T1000 (cell line): ENCODE measurements at regions not wholly inside any gene's neighbourhood (a gene's known extent, or its start where the extent isn't known, plus 50 kb on each side); places are given as distances from the start of the nearest gene placed in this dataset.

Experiments
- DNase-seq: peaks from one replicate; lab custom pipeline; 2025; ENCODE audit warnings: mixed read lengths; lab: John Stamatoyannopoulos, UW

GRCh38 chr12:123100882-123101281 is 50.0 kb downstream of the PITPNM2 start:
- no peak for DNase-seq

GRCh38 chr12:123100450-123100849 is 50.4 kb downstream of the PITPNM2 start:
- DNase-seq: no peak

- DNase-seq: no peak
Observed at GRCh38 chr12:123099560-123100192, 51.2 kb downstream of the PITPNM2 start.

GRCh38 chr12:123098780-123099179 is 52.1 kb downstream of the PITPNM2 start:
- no peak for DNase-seq

- no peak for DNase-seq
Observed at GRCh38 chr12:123097561-123098084, 53.3 kb downstream of the PITPNM2 start.

DNA sequence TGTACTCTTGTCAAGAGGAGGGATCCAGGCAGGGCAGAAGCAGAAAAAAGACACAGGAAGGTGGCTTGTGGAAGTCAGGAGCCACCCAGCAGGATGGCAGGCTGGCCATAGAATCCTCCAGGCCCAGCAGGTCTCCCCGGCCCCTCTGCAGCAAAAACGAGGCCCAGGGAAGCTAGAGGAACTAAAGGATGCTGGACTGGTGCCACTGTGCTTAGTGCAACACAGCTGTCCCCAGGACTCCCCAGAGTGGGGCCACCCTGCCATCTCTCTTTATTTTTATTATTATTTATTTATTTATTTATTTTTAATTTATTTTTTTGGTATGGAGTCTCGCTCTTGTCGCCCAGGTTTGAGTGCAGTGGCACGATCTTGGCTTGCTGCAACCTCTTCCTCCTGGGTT is 54.1 kb downstream of the PITPNM2 start:
- DNase-seq: no peak

- DNase-seq: no peak
Observed at GRCh38 chr12:123096182-123096581, 54.7 kb downstream of the PITPNM2 start.

- no peak for DNase-seq
Observed at GRCh38 chr12:123095078-123095881, 55.6 kb downstream of the PITPNM2 start.

GRCh38 chr12:123094349-123095077 is 56.4 kb downstream of the PITPNM2 start:
- peak; percentile 83 for DNase-seq

DNA sequence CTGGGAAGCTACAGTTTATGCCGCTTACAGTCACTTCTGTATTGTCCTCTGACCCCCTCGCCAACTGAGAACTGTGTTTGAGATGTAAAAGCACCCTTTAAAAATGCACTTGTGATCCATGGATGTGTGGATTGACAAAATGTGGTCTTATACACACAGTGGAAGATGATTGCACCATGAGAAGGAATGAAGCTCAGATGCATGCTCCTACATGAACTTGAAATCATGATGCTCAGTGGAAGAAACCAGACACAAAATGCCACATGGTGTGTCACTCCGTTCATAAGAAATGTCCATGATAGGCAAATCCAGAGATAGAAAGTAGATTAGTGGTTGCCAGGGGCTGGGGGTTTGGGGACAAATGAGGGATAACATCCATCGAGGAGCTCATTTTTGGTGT is 58.0 kb downstream of the PITPNM2 start:
- DNase-seq: no peak

DNA sequence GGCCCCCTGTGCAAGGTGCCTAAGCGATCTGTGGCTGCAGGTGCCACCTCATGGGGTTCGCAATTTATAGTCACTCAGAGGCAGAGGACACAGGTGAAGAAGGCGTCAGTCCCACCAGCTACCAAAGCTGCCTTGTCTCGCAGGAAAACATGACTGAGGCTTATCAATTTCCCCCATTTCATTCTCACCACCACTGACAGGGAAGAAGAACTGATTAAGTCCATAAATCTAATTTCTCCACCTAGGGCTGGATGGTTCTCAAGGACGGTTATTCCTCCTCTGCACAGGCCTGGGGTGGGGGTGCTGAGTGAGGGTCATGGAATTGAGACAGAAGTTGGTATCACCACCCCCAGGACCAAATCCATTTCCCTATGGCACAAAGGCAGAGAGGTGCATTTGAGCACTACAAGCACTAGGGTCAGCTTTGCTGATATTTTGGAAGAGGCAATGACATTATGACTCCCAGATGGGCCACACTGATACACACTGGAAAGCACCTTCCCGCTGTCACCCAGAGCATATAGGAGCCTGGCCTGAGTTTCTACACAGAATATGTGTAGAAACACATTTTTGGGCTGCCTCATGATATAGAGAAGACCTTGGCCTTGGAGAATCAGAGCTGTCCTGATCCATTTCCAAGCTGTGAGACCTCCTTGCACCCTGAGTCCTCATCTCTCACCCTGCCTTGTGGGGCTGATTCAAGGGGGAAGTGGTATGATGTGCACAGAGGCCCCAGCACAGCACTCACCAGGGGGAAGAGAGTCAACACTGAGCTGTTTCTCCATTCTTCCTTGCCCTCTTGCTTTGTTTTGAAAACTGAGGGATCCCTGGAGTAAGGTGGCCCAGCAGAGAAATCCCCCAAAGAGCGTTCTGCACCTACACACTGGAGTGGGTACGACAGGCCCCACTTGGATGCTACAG is 59.4 kb downstream of the PITPNM2 start:
- DNase-seq: no peak

DNA sequence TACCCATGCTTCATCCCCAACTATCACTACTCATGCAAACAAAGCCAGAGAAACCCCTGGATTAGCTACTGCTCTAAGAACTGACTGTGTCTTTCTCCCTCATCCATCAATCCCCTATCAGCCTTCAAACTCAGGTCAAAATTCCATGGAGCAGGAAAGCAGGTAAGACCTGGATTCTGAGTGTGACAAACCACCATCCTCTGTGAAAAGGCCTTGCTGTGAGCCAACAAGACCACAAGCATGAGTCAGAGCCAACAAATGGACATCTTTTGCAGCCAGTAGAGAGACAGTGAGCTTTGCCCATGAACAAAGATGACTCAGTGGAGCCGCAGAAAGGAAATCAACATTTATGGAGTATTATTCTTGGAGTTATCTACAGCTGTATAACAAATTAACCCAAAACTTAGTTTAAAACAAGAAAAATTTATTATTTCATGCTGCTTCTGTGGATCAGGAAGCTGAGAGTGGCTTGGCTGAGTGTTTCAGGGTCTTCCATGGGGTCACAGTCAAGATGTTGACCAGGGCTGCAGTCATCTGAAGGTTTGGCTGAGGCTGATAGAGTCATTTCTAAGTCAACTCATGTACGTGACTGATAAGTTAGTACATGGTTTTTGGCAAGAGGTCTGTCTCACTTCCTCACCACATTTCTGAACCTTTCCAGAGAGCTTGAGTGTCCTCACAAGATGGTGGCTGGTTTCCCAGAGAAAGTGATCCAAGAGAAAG is 61.1 kb downstream of the PITPNM2 start:
- peak; percentile 73 for DNase-seq

DNA sequence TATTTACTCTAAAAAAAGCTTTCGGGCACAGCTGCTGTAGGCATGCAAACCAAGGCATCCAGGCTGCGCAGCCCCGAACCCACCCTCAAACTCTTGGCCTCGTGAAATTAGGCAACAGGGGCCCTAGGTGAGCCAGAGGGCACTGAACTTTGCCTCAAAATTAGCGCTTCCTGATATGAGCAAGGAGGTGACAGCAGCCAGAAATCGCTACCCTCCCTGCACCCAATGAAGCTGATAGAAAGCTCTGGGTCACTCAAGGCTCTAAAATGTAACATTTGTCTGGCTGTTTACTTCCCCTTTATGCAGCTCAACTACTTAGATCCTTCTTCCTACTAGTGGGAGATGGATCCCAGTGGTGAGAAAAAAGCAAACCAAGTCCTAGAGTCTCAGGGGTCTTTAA is 61.8 kb downstream of the PITPNM2 start:
- DNase-seq: no peak

DNA sequence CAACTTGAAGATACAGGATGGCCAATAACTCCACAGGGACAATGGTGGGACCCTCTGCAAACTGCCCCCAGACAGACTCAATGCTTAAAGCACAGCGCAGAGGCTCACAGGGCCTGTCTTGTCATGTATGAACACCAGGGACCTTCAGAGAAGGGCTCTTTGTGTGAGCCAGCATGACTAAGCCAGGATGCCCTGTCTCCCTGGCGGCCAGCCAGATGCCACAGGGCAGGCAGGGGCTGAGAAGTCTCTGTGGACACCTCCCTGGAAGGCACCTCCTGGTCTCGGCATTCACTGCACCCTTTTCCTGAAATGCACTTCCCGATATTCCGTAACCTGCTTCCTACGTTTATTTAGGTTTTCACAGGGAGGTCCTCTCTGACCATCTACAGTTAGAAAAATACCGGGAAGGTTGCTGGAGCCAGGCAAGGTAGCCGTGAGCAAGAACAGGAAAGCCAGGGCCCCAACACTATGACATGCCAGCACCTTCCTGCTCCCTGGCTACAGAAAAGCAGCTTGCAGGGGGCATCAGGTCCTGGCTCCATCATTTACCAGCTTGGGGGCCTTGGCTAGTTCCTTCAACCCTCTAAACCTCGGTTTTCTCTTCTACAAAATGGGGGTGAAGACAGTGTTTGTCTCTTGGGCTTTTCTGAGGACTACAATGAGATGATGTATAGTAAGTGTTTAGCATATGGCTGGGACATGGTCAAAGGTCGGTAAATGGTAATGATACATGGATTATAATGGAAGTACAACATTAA is 65.0 kb downstream of the PITPNM2 start:
- DNase-seq: peak; percentile 61

GRCh38 chr12:123085066-123085465 is 65.8 kb downstream of the PITPNM2 start:
- no peak for DNase-seq

DNA sequence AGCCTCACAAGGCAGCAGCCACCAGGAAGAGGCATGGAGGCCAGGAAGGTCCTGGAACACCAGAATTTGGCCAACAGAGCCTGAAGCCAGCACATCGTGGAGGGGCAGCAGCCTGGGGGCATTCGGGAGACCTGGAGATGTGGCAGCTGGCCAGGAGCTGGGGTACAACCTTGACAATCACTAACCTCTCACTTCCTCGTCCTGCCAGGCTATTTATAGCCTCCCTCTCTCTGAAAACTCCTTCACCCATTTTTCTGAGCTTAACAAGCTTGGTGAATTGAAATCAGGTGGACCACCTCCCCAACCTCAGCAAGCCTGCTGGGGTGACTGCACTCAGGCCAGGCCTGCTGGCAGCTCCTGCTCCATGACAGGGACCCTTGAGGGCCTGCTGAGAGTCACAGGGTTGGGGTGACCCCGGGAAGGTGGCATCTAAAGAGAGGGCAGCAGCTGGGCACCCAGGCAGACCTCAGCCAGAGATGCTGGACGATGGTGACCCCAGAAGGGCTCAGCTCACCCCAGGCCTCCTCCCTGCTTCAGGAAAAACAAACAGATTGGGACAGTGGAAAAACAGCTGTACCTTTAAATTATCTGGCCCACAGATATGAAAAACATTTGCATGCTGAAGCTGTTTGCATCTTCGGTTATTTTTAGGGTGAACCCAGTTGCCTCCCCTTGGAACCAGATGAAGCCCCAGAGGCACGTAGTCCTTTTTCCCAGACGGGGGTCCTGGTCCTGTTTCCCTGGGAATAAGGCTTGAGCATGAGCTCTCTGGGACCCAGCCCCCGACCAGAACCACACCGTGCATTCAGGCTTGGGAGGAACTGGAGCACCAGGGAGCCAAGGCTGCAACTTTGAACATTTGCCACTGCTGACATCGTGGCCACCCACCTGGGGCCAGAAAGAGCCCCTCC is 67.0 kb downstream of the PITPNM2 start:
- DNase-seq: no peak

- DNase-seq: no peak
Observed at GRCh38 chr12:123080634-123081033, 70.3 kb downstream of the PITPNM2 start.

DNA sequence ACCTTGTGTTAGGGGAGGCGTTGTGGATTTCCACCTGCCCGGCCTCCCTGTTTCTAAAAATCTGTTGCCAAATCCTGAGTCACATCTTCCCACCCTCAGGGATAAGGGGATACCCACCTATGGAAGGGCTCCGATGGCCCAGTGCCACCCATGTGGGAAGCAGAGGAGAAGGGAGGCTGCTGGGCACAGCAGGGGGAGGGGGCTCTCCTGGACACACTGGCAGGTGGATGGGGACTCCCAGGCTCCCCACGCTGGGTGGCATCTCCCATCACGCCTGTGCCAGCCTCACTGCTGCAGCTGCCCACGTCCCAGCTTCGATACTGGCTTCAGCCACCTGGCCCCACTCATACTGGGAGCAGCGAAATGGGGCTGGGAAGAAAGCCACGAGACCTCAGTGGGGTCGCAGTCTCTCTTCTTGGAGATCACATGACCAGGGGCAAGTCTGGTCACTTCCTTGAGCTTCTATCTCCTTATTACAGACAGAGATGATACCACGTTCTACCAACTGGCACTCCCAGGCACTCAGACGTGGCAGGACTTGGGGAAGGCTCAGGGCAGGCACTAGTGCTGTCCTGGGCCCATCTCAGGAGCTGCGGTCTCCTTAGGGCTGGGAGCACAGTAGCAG is 72.2 kb downstream of the PITPNM2 start:
- DNase-seq: no peak

GRCh38 chr12:123078120-123078465 is 72.8 kb downstream of the PITPNM2 start:
- no peak for DNase-seq
